GM19193 (cell line): ENCODE measurements at regions not wholly inside any gene's neighbourhood (a gene's known extent, or its start where the extent isn't known, plus 50 kb on each side); places are given as distances from the start of the nearest gene placed in this dataset.

Source experiments
- POLR2A ChIP-seq: IDR thresholded peaks from 4 replicates; pipeline ENCODE4 v1.6.1; 2011; ENCODE audit not compliant: insufficient read depth, insufficient read length; ENCODE audit errors: extremely low read depth

DNA sequence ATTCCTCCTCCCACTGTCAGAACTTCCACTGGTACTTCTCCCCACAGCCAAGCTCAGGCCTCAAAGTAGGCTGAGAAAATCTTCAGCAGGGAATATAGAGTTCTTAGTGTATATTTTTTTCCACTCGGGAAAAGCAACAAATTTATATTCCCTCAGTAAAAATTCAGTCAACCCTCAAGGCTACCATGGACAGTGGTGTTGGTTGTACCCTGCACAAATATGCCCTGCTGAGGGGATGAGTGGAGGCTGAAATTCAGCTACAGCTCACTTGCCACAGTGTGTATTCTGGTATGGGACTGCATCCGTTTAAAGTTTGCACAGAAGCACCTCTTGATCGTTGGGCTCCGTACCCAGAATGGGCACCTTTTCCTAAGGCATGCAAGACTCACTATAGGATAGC lies 90.8 kb upstream of the LGALSL start:
- TF ChIP-seq POLR2A: no peak

- no peak for TF ChIP-seq POLR2A
Observed at GRCh38 chr2:64363848-64364247, 90.1 kb upstream of the LGALSL start.

GRCh38 chr2:64367444-64368232 lies 86.3 kb upstream of the LGALSL start:
- no peak for TF ChIP-seq POLR2A

- TF ChIP-seq POLR2A: no peak
Observed at GRCh38 chr2:64369706-64370105, 84.3 kb upstream of the LGALSL start.

DNA sequence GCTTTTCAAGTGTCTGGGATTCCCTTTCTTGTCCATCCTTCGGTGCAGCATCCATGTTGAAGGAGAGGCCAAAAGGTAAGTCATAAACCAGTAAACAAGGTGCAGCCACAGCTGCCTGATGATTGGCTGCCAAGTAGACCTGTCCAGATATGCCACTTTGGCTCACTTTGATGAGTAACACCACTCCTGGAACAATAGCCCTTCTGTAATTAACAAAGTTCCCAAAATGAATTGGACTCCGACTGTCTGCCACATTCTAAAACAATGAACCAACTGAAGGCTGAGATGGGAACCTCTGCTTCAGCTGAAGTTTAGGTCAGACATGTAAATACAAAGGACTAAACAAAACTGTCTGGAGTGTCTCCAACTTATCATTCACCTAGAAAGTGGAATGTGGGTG lies 82.2 kb upstream of the LGALSL start:
- no peak for TF ChIP-seq POLR2A

DNA sequence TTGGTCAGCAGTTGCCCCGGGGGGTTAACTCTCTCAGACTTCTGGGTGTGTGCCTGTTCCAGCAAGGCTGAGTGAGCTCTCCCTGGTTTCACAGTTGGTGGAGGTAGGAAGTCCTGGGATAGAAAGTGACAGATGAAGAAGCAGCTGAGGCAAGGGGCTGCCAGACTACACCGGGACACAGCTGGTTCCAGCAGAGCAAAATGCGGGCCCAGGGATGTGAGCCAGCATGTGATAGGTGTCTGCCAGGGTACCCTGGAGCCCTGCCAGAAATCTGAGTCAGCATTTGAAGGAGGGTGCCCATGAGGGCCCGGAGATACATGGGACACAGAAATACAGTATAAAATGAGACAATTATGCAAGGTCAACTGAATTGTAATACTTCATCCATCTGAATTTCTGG lies 79.3 kb upstream of the LGALSL start:
- no peak for TF ChIP-seq POLR2A

GRCh38 chr2:64376926-64377325 lies 77.0 kb upstream of the LGALSL start:
- TF ChIP-seq POLR2A: no peak

DNA sequence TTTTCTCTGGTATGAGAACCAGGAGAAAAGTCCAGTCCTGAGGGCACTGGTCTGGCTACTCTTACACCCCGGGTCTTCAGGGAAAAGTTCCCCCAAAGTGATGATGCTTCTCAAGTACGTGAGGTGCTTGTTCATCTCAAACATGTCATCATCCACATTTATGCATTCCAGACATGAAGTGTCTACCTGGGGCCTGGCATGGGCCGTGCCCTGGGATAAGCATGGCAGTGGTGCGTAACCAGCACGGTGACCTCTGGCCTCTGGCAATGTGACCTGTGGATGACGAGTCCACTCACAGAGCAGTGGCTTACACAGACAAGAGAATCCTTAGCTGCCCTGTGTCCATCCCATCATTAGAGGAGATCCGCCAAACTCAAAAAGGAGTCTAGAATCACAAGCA lies 74.8 kb upstream of the LGALSL start:
- TF ChIP-seq POLR2A: no peak

DNA sequence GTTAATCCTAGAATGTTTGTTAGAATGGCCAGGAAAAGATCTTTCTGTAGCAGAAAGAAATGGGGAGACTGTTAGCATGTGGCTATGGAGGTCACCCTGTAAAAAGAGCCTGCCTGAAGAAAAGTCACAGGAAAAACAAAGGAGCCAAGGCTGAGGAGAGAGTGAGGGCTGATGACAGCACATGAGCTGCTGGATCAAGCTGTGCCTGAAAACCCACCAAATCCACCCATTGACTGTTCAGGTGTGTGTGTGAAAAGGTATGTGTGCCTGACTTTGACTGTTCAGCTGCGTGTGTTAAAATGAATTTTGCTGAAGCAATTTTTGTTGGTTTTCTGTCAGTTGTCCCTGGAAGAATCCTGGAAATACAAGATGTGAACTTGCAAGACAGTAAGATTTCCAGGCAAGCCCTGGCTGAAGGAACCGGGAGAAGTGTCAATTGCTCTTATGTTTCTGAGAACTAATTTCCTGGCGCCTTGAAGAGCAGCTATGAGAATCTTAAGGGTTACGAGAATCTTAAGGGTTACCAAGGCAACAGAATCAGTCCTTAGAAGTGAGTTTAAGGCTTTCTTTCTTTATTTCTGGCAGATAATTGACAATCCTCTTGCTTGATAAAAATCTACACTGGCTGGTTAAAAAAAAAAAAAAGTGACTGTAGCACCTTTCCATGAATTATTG lies 73.0 kb upstream of the LGALSL start:
- TF ChIP-seq POLR2A: no peak

GRCh38 chr2:64383016-64383591 lies 70.9 kb upstream of the LGALSL start:
- TF ChIP-seq POLR2A: no peak

DNA sequence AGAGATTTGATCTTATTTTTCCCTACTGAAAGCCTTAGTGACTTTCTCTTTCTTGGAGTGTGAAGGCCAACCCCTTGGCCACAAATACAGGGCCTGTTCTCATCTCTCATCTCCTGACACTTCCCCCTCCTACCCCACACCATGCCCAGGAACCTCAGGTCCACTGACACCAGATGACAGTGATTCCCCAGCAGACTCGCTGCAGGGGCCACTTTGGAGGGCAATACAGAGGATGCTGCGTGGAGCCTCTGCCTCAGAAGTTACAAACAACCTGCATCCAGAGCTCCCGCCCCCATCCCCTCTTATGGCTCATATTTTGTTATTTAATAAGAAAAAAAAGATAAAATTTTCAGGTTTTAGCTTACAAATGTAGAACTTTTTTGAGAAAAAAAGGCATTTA lies 70.1 kb upstream of the LGALSL start:
- no peak for TF ChIP-seq POLR2A

GRCh38 chr2:64386676-64387075 lies 67.3 kb upstream of the LGALSL start:
- TF ChIP-seq POLR2A: no peak

DNA sequence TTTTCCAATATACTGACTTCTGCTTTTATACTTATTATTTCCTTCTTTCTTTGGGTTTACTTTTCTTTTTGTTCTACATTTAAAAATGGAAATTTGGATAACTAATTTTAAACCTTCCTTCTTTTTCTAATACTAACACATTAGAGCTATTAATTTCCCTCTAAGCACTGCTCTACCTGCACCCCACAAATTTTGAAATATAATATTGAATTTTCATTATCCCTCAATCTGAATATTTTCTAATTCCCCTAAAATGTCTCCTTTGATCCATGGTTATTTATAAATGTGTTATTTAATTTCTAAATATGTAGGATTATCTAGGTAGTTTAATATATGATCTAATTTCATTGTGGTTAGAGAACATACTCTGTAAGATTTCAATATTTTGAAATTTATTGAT lies 63.4 kb upstream of the LGALSL start:
- TF ChIP-seq POLR2A: no peak

GRCh38 chr2:64391424-64391823 lies 62.5 kb upstream of the LGALSL start:
- no peak for TF ChIP-seq POLR2A

GRCh38 chr2:64391940-64392339 lies 62.0 kb upstream of the LGALSL start:
- TF ChIP-seq POLR2A: no peak

GRCh38 chr2:64392529-64392928 lies 61.4 kb upstream of the LGALSL start:
- TF ChIP-seq POLR2A: no peak
